H1 (cell line): ENCODE measurements at regions not wholly inside any gene's neighbourhood (a gene's known extent, or its start where the extent isn't known, plus 50 kb on each side); places are given as distances from the start of the nearest gene placed in this dataset.

Experiments used
- CEBPB ChIP-seq: IDR thresholded peaks from 2 replicates; pipeline ENCODE4 v1.6.1; 2012; ENCODE audit warnings: low read depth, low read length
- CHD7 ChIP-seq: fragments of 300-600 bp; sonication (generic); IDR thresholded peaks from 2 replicates; pipeline ENCODE4 v1.7.1; 2012; ENCODE audit warnings: low read length, moderate library complexity, mild to moderate bottlenecking, inconsistent platforms; ENCODE audit not compliant: insufficient replicate concordance
- KDM4A ChIP-seq: IDR thresholded peaks from one replicate; pipeline ENCODE4 v1.7.1; 2012; ENCODE audit warnings: low read depth, mild to moderate bottlenecking, moderate library complexity, low read length, inconsistent platforms; ENCODE audit not compliant: severe bottlenecking
- RAD21 ChIP-seq, 2 experiments: IDR thresholded peaks in 1 of 2; conservative IDR thresholded peaks in 1 of 2; 2 replicates each; pipeline ENCODE4 v1.6.1; 2011; ENCODE audit warnings: low read depth in 2 of 2, low read length in 2 of 2, improper control_type of control experiment in 1 of 2, inconsistent platforms in 1 of 2, mild to moderate bottlenecking in 1 of 2, moderate library complexity in 1 of 2

GRCh38 chr12:24630856-24631255 is 318.0 kb downstream of the BCAT1 start (continued):
- TF ChIP-seq CHD7, result no peak
- no peak for TF ChIP-seq RAD21 (IDR thresholded peaks at IDR 0.05 in 1 of 2, conservative IDR thresholded peaks at IDR 0.05 in 1 of 2; ENCODE audit: low read depth in 2 of 2, low read length in 2 of 2)
- TF ChIP-seq CEBPB, result no peak
- no peak for TF ChIP-seq KDM4A
- TF ChIP-seq, all 59 proteins: peak for 0
